OCI-LY7 (cell line): ENCODE measurements at regions not wholly inside any gene's neighbourhood (a gene's known extent, or its start where the extent isn't known, plus 50 kb on each side); places are given as distances from the start of the nearest gene placed in this dataset.

Experiments
- BruUV-seq: library from RNA; stranded (reverse); fragments of 400-500 nt; replicated peaks from 2 replicates; lab custom pipeline; 2021; lab: Mats Ljungman, UMichigan
- CTCF ChIA-PET: fragments of 300-600 bp; sonication (Branson Sonifier 250); formaldehyde crosslinking; loops from one replicate; lab custom pipeline; 2022; ENCODE audit warnings: antibody characterized with exemption; ENCODE audit not compliant: unreplicated experiment; lab: Charles Lee
- POLR2A ChIA-PET: fragments of 300-600 bp; sonication (Branson Sonifier 250); formaldehyde crosslinking; loops from one replicate; lab custom pipeline; 2022; ENCODE audit warnings: antibody characterized with exemption; lab: Charles Lee
- DNase-seq: peaks from one replicate; pipeline ENCODE4 v3.0.0-alpha.2; 2015; ENCODE audit warnings: low spot score
- H2AFZ ChIP-seq: fragments of 200-600 bp; sonication (generic), shearing (Covaris generic); 2 replicates; pipeline ENCODE4 v1.6.1; 2014; ENCODE audit warnings: mild to moderate bottlenecking, antibody characterized with exemption, low read length, moderate library complexity
- H3K27ac ChIP-seq: fragments of 200-600 bp; sonication (generic); 2 replicates; pipeline ENCODE4 v1.5.1; 2014; ENCODE audit warnings: mixed run types, low read depth, mild to moderate bottlenecking, moderate library complexity, low read length, inconsistent platforms; ENCODE audit not compliant: poor library complexity, severe bottlenecking
- H3K36me3 ChIP-seq: fragments of 200-600 bp; sonication (generic); 2 replicates; pipeline ENCODE4 v1.6.1; 2014; ENCODE audit warnings: mild to moderate bottlenecking, antibody characterized with exemption, low read length, moderate library complexity, mixed read lengths; ENCODE audit not compliant: insufficient read depth
- H3K4me1 ChIP-seq: fragments of 200-600 bp; sonication (generic); 2 replicates; pipeline ENCODE4 v1.5.1; 2014; ENCODE audit warnings: mild to moderate bottlenecking, low read length; ENCODE audit not compliant: insufficient read depth, poor library complexity, severe bottlenecking
- H3K4me2 ChIP-seq: fragments of 200-600 bp; sonication (generic); 2 replicates; pipeline ENCODE4 v1.6.1; 2014; ENCODE audit warnings: mild to moderate bottlenecking, low read length
- H3K4me3 ChIP-seq: fragments of 200-600 bp; sonication (generic); 2 replicates; pipeline ENCODE4 v1.5.1; 2014; ENCODE audit warnings: mild to moderate bottlenecking, low read depth, low read length; ENCODE audit not compliant: poor library complexity, severe bottlenecking
- H3K79me2 ChIP-seq: fragments of 200-600 bp; sonication (generic); 2 replicates; pipeline ENCODE4 v1.6.1; 2016; ENCODE audit warnings: low read depth, mild to moderate bottlenecking, low read length, moderate library complexity, mixed read lengths; ENCODE audit not compliant: insufficient read depth
- H3K9me2 ChIP-seq: fragments of 200-600 bp; sonication (generic); 2 replicates; pipeline ENCODE4 v1.6.1; 2016; ENCODE audit warnings: mild to moderate bottlenecking, low read length, mixed read lengths; ENCODE audit not compliant: insufficient read depth
- H3K9me3 ChIP-seq: fragments of 200-600 bp; sonication (generic); 2 replicates; pipeline ENCODE4 v1.6.1; 2014; ENCODE audit warnings: mild to moderate bottlenecking, mixed run types, low read length, mixed read lengths
- H4K20me1 ChIP-seq: fragments of 200-600 bp; sonication (generic); 2 replicates; pipeline ENCODE4 v1.6.1; 2014; ENCODE audit warnings: mild to moderate bottlenecking, antibody characterized with exemption, low read length, moderate library complexity, mixed read lengths; ENCODE audit not compliant: insufficient read depth
- EZH2phosphoT487 ChIP-seq: fragments of 200-600 bp; sonication (generic); IDR thresholded peaks from 2 replicates; pipeline ENCODE4 v1.6.1; 2018; ENCODE audit warnings: low read depth, borderline replicate concordance, mild to moderate bottlenecking, mixed run types, antibody characterized with exemption, low read length, moderate library complexity, mixed read lengths
- intact Hi-C: fragments of 100-400 bp; cut with micrococcal nuclease; formaldehyde crosslinking; loops from one replicate; pipeline ENCODE4 v1.10.0; 2022; ENCODE audit not compliant: unreplicated experiment
- TF ChIP-seq, protein P1 (sequence below): fragments of 200-600 bp; sonication (generic); conservative IDR thresholded peaks from 2 replicates; pipeline ENCODE4 v1.5.1; 2014; ENCODE audit warnings: mild to moderate bottlenecking, antibody characterized with exemption, low read length, moderate library complexity, mixed read lengths

GRCh38 chr21:22250355-22250754 lies 1252.1 kb downstream of the NCAM2 start:
- H3K27ac ChIP-seq: no peak overlapping the region
- no peaks in the 10 kb centered on the region for H3K36me3 ChIP-seq
- H3K4me3 ChIP-seq: no peak overlapping the region
- intact Hi-C loops: no loop called here
- no peaks in the 10 kb centered on the region for H3K79me2 ChIP-seq
- DNase-seq: no peak
- no peak overlapping the region for H3K4me2 ChIP-seq
- no peaks in the 10 kb centered on the region for H4K20me1 ChIP-seq
- ChIA-PET CTCF (no interaction called here), POLR2A (no interaction called here)
- no peaks in the 10 kb centered on the region for H3K4me1 ChIP-seq
- no TSS peak for BruUV-seq
- no peak overlapping the region for H2AFZ ChIP-seq
- TF ChIP-seq, protein P1, sequence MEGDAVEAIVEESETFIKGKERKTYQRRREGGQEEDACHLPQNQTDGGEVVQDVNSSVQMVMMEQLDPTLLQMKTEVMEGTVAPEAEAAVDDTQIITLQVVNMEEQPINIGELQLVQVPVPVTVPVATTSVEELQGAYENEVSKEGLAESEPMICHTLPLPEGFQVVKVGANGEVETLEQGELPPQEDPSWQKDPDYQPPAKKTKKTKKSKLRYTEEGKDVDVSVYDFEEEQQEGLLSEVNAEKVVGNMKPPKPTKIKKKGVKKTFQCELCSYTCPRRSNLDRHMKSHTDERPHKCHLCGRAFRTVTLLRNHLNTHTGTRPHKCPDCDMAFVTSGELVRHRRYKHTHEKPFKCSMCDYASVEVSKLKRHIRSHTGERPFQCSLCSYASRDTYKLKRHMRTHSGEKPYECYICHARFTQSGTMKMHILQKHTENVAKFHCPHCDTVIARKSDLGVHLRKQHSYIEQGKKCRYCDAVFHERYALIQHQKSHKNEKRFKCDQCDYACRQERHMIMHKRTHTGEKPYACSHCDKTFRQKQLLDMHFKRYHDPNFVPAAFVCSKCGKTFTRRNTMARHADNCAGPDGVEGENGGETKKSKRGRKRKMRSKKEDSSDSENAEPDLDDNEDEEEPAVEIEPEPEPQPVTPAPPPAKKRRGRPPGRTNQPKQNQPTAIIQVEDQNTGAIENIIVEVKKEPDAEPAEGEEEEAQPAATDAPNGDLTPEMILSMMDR: no peak
- no peak for TF ChIP-seq EZH2phosphoT487
- peaks cover 31% of the 10 kb centered on the region; the same call in 1 of the 2 replicates for H3K9me3 ChIP-seq
- no peaks in the 10 kb centered on the region for H3K9me2 ChIP-seq

GRCh38 chr21:22253761-22254160 lies 1255.6 kb downstream of the NCAM2 start:
- H3K36me3 ChIP-seq: no peaks in the 10 kb centered on the region
- intact Hi-C loops: no loop called here
- no peaks in the 10 kb centered on the region for H3K4me1 ChIP-seq
- H3K4me2 ChIP-seq: no peak overlapping the region
- no peak overlapping the region for H3K4me3 ChIP-seq
- no peak overlapping the region for H3K27ac ChIP-seq
- no peak overlapping the region for H2AFZ ChIP-seq
- no peaks in the 10 kb centered on the region for H3K79me2 ChIP-seq
- TF ChIP-seq, protein P1: no peak
- TF ChIP-seq EZH2phosphoT487: no peak
- no TSS peak for BruUV-seq
- H4K20me1 ChIP-seq: no peaks in the 10 kb centered on the region
- ChIA-PET POLR2A (no interaction called here), CTCF (no interaction called here)
- DNase-seq: no peak
- H3K9me3 ChIP-seq: peaks cover 40% of the 10 kb centered on the region; the same call in 1 of the 2 replicates
- H3K9me2 ChIP-seq: no peaks in the 10 kb centered on the region

GRCh38 chr21:22258821-22259220 lies 1260.6 kb downstream of the NCAM2 start:
- intact Hi-C loops: no loop called here
- Histone ChIP-seq H3K36me3 (no peaks in the 10 kb centered on the region), H3K9me2 (no peaks in the 10 kb centered on the region), H3K4me2 (no peak overlapping the region), H3K9me3 (peaks cover 45% of the 10 kb centered on the region; the same call in 1 of the 2 replicates), H4K20me1 (no peaks in the 10 kb centered on the region), H3K27ac (no peak overlapping the region), H3K4me1 (no peaks in the 10 kb centered on the region), H2AFZ (no peak overlapping the region), H3K79me2 (no peaks in the 10 kb centered on the region), H3K4me3 (no peak overlapping the region)
- BruUV-seq: no TSS peak
- TF ChIP-seq, protein P1: no peak
- no peak for TF ChIP-seq EZH2phosphoT487
- no peak for DNase-seq
- ChIA-PET CTCF (no interaction called here), POLR2A (no interaction called here)
